ENCODE measurements at regions not wholly inside any gene's neighbourhood (a gene's known extent, or its start where the extent isn't known, plus 50 kb on each side); places are given as distances from the start of the nearest gene placed in this dataset.

DNA sequence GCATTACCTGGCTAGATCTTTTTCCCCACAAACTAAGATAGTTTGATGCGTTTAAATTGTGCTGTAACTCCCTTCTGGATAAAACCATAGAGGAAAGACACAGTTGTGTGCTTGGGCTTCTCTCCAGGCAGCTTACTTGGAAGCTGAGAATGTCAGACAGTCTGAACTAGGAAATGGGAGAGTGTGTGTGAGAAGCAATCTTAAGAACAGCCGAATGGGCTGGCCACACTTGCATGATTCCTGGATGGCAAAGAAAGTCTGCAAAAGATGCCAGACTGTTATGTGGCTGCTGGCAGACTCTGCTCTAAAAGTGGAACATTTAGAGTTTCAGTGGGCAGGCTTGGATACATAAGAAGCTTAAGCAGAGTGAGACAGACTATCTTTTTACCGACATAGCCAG is 384.3 kb upstream of the PSMD7 start:
- TF ChIP-seq, protein P1, sequence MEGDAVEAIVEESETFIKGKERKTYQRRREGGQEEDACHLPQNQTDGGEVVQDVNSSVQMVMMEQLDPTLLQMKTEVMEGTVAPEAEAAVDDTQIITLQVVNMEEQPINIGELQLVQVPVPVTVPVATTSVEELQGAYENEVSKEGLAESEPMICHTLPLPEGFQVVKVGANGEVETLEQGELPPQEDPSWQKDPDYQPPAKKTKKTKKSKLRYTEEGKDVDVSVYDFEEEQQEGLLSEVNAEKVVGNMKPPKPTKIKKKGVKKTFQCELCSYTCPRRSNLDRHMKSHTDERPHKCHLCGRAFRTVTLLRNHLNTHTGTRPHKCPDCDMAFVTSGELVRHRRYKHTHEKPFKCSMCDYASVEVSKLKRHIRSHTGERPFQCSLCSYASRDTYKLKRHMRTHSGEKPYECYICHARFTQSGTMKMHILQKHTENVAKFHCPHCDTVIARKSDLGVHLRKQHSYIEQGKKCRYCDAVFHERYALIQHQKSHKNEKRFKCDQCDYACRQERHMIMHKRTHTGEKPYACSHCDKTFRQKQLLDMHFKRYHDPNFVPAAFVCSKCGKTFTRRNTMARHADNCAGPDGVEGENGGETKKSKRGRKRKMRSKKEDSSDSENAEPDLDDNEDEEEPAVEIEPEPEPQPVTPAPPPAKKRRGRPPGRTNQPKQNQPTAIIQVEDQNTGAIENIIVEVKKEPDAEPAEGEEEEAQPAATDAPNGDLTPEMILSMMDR (conservative IDR thresholded peaks at IDR 0.05; ENCODE audit: low read length), result no peak
- TF ChIP-seq EZH2phosphoT487 (IDR thresholded peaks at IDR 0.05; ENCODE audit: borderline replicate concordance, low read depth, low read length), result no peak

All from OCI-LY7 (cell line).